A673 (cell line): ENCODE measurements at regions not wholly inside any gene's neighbourhood (a gene's known extent, or its start where the extent isn't known, plus 50 kb on each side); places are given as distances from the start of the nearest gene placed in this dataset.

Source experiments
- EZH2 ChIP-seq: fragments of 200-600 bp; sonication (generic); IDR thresholded peaks from 2 replicates; pipeline ENCODE4 v1.6.1; 2017; ENCODE audit warnings: borderline replicate concordance, low read depth, mild to moderate bottlenecking, mixed read lengths, antibody characterized with exemption, low read length; ENCODE audit not compliant: poor library complexity, severe bottlenecking
- TF ChIP-seq, protein P1 (sequence below): fragments of 300-800, 200-600 bp; sonication (generic); conservative IDR thresholded peaks from 2 replicates; pipeline ENCODE4 v1.5.1; 2017; ENCODE audit warnings: low read depth, mild to moderate bottlenecking, antibody characterized with exemption, low read length, moderate library complexity, mixed read lengths

DNA sequence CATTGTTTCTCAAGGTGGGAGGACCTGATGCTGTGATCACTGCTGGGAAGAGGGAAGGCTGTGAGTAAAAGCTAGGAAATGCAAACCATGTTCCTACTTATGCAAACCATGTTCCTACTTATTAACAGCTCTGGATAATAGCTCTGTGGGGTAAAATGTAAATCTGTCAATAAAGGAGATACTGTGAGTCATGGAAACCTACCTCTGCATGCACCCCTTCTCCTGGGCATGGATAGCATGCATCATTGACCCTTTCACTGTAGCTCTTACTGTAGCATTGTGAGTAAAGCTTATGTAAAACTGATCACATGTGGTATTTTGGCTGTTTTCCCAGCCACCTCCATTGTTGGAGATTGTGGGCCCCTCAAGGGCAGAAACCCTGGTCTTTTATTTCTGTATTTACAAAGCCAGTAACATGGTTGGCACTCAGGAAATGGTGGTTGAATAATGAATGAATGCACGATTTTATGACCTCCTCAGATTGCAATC lies 253.7 kb downstream of the GRIN2B start:
- TF ChIP-seq, protein P1, sequence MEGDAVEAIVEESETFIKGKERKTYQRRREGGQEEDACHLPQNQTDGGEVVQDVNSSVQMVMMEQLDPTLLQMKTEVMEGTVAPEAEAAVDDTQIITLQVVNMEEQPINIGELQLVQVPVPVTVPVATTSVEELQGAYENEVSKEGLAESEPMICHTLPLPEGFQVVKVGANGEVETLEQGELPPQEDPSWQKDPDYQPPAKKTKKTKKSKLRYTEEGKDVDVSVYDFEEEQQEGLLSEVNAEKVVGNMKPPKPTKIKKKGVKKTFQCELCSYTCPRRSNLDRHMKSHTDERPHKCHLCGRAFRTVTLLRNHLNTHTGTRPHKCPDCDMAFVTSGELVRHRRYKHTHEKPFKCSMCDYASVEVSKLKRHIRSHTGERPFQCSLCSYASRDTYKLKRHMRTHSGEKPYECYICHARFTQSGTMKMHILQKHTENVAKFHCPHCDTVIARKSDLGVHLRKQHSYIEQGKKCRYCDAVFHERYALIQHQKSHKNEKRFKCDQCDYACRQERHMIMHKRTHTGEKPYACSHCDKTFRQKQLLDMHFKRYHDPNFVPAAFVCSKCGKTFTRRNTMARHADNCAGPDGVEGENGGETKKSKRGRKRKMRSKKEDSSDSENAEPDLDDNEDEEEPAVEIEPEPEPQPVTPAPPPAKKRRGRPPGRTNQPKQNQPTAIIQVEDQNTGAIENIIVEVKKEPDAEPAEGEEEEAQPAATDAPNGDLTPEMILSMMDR: no peak
- no peak for TF ChIP-seq EZH2
